ENCODE measurements at regions not wholly inside any gene's neighbourhood (a gene's known extent, or its start where the extent isn't known, plus 50 kb on each side); places are given as distances from the start of the nearest gene placed in this dataset.

DNA sequence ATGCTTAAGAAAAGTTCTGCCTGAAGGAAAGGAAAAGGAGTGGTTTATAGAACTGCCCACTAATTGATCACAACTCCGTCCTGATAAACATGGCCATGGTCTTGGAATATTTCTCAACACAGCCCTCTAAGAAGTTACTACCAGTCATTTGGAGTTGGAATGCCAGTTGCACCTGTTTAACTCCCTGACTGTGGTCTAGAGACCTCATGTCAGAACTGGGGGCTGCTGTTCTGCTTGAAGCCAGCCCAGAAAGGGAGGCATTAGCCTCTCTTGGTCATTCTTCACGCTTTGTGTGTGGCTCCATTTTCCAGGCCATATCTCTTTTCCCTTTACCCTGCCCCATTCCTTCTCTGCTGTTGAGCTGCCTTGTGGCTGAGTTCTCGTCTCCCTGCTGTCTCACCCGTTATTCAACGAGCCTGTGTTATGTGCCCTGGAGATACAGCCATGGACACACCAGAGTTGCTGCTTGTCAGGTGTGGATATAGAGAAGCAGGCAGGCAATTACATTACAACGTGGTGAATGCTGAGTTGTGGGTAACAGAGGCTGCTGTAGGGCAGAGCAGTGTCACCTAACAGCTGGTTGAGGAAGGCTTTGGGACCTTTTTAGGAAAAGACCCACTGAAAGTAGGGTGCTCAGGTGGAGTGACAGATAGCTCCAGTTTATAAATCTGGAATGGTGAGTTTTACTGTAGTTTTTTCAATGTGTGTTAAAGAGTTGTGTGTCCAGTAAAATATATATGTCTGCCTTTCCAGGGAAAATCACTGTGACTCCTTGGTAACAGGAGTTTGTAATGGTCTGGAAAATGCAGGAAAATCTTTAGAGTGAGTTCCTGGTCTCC, 137.0 kb upstream of the IPO9 start:
- TF ChIP-seq SMC3 (IDR thresholded peaks at IDR 0.05; ENCODE audit: low read depth, low read length) (no peak), NRF1 (IDR thresholded peaks at IDR 0.05; ENCODE audit: low read depth, low read length) (no peak)
- TF ChIP-seq, protein P1, sequence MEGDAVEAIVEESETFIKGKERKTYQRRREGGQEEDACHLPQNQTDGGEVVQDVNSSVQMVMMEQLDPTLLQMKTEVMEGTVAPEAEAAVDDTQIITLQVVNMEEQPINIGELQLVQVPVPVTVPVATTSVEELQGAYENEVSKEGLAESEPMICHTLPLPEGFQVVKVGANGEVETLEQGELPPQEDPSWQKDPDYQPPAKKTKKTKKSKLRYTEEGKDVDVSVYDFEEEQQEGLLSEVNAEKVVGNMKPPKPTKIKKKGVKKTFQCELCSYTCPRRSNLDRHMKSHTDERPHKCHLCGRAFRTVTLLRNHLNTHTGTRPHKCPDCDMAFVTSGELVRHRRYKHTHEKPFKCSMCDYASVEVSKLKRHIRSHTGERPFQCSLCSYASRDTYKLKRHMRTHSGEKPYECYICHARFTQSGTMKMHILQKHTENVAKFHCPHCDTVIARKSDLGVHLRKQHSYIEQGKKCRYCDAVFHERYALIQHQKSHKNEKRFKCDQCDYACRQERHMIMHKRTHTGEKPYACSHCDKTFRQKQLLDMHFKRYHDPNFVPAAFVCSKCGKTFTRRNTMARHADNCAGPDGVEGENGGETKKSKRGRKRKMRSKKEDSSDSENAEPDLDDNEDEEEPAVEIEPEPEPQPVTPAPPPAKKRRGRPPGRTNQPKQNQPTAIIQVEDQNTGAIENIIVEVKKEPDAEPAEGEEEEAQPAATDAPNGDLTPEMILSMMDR (IDR thresholded peaks at IDR 0.05) = no peak
- TF ChIP-seq, protein P2, sequence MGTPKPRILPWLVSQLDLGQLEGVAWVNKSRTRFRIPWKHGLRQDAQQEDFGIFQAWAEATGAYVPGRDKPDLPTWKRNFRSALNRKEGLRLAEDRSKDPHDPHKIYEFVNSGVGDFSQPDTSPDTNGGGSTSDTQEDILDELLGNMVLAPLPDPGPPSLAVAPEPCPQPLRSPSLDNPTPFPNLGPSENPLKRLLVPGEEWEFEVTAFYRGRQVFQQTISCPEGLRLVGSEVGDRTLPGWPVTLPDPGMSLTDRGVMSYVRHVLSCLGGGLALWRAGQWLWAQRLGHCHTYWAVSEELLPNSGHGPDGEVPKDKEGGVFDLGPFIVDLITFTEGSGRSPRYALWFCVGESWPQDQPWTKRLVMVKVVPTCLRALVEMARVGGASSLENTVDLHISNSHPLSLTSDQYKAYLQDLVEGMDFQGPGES (IDR thresholded peaks at IDR 0.05; ENCODE audit: low read depth, low read length) = no peak
